Large intestine (tissue), 3 donors: ENCODE measurements at regions not wholly inside any gene's neighbourhood (a gene's known extent, or its start where the extent isn't known, plus 50 kb on each side); places are given as distances from the start of the nearest gene placed in this dataset.
"Not testable (repeated sequence)": the region's sequence is repeated elsewhere in the genome, so short reads cannot be mapped to it uniquely, and the experiment has no call there.

Experiments used
- DNase-seq, 2 donors: peaks; one replicate each; pipeline versions ENCODE4 v3.0.0 to v3.0.0-alpha.2; 2013
- H3K27ac ChIP-seq: one replicate; pipeline ENCODE4 v1.5.1; 2013; ENCODE audit warnings: low read length
- H3K27me3 ChIP-seq: 2 replicates; pipeline ENCODE4 v1.6.1; 2013; ENCODE audit warnings: low read length; ENCODE audit not compliant: control insufficient read depth, insufficient read depth
- H3K36me3 ChIP-seq: 2 replicates; pipeline ENCODE4 v1.6.1; 2013; ENCODE audit warnings: low read length; ENCODE audit not compliant: control insufficient read depth, insufficient read depth
- H3K4me1 ChIP-seq: one replicate; pipeline ENCODE4 v1.6.1; 2013; ENCODE audit warnings: low read length; ENCODE audit not compliant: control insufficient read depth, insufficient read depth
- H3K4me3 ChIP-seq: one replicate; pipeline ENCODE4 v1.5.1; 2013; ENCODE audit warnings: low read length
- H3K9me3 ChIP-seq: one replicate; pipeline ENCODE4 v1.6.1; 2013; ENCODE audit warnings: mild to moderate bottlenecking, low read depth, low read length, moderate library complexity; ENCODE audit not compliant: control insufficient read depth
- WGBS: methylation state at CpG from one replicate; pipeline ENCODE4 v1.1.5; 2013; ENCODE audit warnings: low lambda C conversion rate; ENCODE audit not compliant: insufficient coverage; 5-methylcytosine and 5-hydroxymethylcytosine counted together

GRCh38 chr18:51490417-51490816 lies 292.9 kb upstream of the MEX3C start:
- Histone ChIP-seq H3K9me3 (no peaks in the 10 kb centered on the region), H3K27ac (no peak overlapping the region), H3K4me3 (no peak overlapping the region), H3K36me3 (no peaks in the 10 kb centered on the region), H3K27me3 (no peaks in the 10 kb centered on the region), H3K4me1 (no peaks in the 10 kb centered on the region)
- WGBS, result no CpG with 5 or more reads among the region's 3 CpGs
- DNase-seq, result no peak

GRCh38 chr18:51490860-51491259 lies 293.4 kb upstream of the MEX3C start:
- H3K27me3 ChIP-seq, result no peaks in the 10 kb centered on the region
- no CpG with 5 or more reads among the region's 3 CpGs for WGBS
- H3K27ac ChIP-seq, result no peak overlapping the region
- no peaks in the 10 kb centered on the region for H3K4me1 ChIP-seq
- H3K9me3 ChIP-seq, result no peaks in the 10 kb centered on the region
- H3K4me3 ChIP-seq, result no peak overlapping the region
- DNase-seq, result no peak
- no peaks in the 10 kb centered on the region for H3K36me3 ChIP-seq

GRCh38 chr18:51491678-51492372 lies 294.3 kb upstream of the MEX3C start:
- H3K4me1 ChIP-seq, result no peaks in the 10 kb centered on the region
- H3K36me3 ChIP-seq, result no peaks in the 10 kb centered on the region
- no peak overlapping the region for H3K27ac ChIP-seq
- no peaks in the 10 kb centered on the region for H3K27me3 ChIP-seq
- 93% methylated on average over 2 of the region's 4 CpGs for WGBS
- no peak for DNase-seq
- no peak overlapping the region for H3K4me3 ChIP-seq
- no peaks in the 10 kb centered on the region for H3K9me3 ChIP-seq

GRCh38 chr18:51498085-51498855 lies 300.8 kb upstream of the MEX3C start:
- Histone ChIP-seq H3K4me1 (no peaks in the 10 kb centered on the region), H3K27ac (no peak overlapping the region), H3K27me3 (no peaks in the 10 kb centered on the region), H3K36me3 (no peaks in the 10 kb centered on the region), H3K9me3 (no peaks in the 10 kb centered on the region), H3K4me3 (no peak overlapping the region)
- no peak for DNase-seq
- no CpG with 5 or more reads among the region's 4 CpGs for WGBS

- Histone ChIP-seq H3K27ac (no peak overlapping the region), H3K4me3 (no peak overlapping the region), H3K27me3 (no peaks in the 10 kb centered on the region), H3K9me3 (peaks cover 3% of the 10 kb centered on the region), H3K36me3 (no peaks in the 10 kb centered on the region), H3K4me1 (no peaks in the 10 kb centered on the region)
- no peak for DNase-seq
Observed at GRCh38 chr18:51503351-51503750, 305.9 kb upstream of the MEX3C start.

- H3K27ac ChIP-seq, result no peak overlapping the region
- DNase-seq, result no peak
- WGBS, result 100% methylated on average over 1 of the region's 3 CpGs
Observed at GRCh38 chr18:51506811-51507210, 309.3 kb upstream of the MEX3C start.

GRCh38 chr18:51508410-51508809 lies 310.9 kb upstream of the MEX3C start:
- H3K9me3 ChIP-seq, H3K4me3 ChIP-seq, H3K36me3 ChIP-seq, H3K27me3 ChIP-seq, H3K27ac ChIP-seq, H3K4me1 ChIP-seq, DNase-seq: not testable (repeated sequence)
- WGBS, result no CpG with 5 or more reads among the region's 7 CpGs

More at GRCh38 chr18:51506811-51507210, 309.3 kb upstream of the MEX3C start:
- Histone ChIP-seq H3K4me1 (no peaks in the 10 kb centered on the region), H3K36me3 (no peaks in the 10 kb centered on the region), H3K4me3 (no peak overlapping the region), H3K9me3 (peaks cover 3% of the 10 kb centered on the region), H3K27me3 (no peaks in the 10 kb centered on the region)

GRCh38 chr18:51510020-51510419 lies 312.5 kb upstream of the MEX3C start:
- Histone ChIP-seq H3K27me3 (no peaks in the 10 kb centered on the region), H3K27ac (no peak overlapping the region), H3K36me3 (no peaks in the 10 kb centered on the region), H3K4me3 (no peak overlapping the region), H3K9me3 (peaks cover 3% of the 10 kb centered on the region), H3K4me1 (no peaks in the 10 kb centered on the region)
- DNase-seq, result no peak

- no peaks in the 10 kb centered on the region for H3K9me3 ChIP-seq
- DNase-seq, result no peak
Observed at GRCh38 chr18:51513517-51513916, 316.0 kb upstream of the MEX3C start.

GRCh38 chr18:51514128-51514527 lies 316.6 kb upstream of the MEX3C start:
- WGBS, result 50% methylated on average over 1 of the region's 2 CpGs
- DNase-seq, result no peak
- Histone ChIP-seq H3K27me3 (no peaks in the 10 kb centered on the region), H3K4me1 (no peaks in the 10 kb centered on the region), H3K27ac (no peak overlapping the region), H3K9me3 (no peaks in the 10 kb centered on the region), H3K4me3 (no peak overlapping the region), H3K36me3 (no peaks in the 10 kb centered on the region)

More at GRCh38 chr18:51513517-51513916, 316.0 kb upstream of the MEX3C start:
- Histone ChIP-seq H3K27me3 (no peaks in the 10 kb centered on the region), H3K27ac (no peak overlapping the region), H3K36me3 (no peaks in the 10 kb centered on the region), H3K4me1 (no peaks in the 10 kb centered on the region), H3K4me3 (no peak overlapping the region)
